Gastroesophageal sphincter (tissue), 4 donors: ENCODE measurements at regions not wholly inside any gene's neighbourhood (a gene's known extent, or its start where the extent isn't known, plus 50 kb on each side); places are given as distances from the start of the nearest gene placed in this dataset.
"Not testable (repeated sequence)": the region's sequence is repeated elsewhere in the genome, so short reads cannot be mapped to it uniquely, and the experiment has no call there.

ENCODE experiments used
- ATAC-seq: fragments of 150-250 bp; one replicate; pipeline ENCODE4 v1.9.1; 2016; ENCODE audit warnings: mild to moderate bottlenecking, moderate library complexity
- H3K27ac ChIP-seq, 4 donors: fragments of 200-600 bp; sonication (generic) in 3 of 4; 1 replicate in 3 of 4; 2 replicates in 1 of 4; pipeline ENCODE4 v1.5.1; 2016 to 2019
- H3K27me3 ChIP-seq: fragments of 200-600 bp; sonication (generic); one replicate; pipeline ENCODE4 v1.5.1; 2019
- H3K36me3 ChIP-seq, 2 donors: fragments of 200-600 bp; sonication (generic); one replicate each; pipeline ENCODE4 v1.5.1; 2019; ENCODE audit warnings: control low read depth in 1 of 2
- H3K4me1 ChIP-seq, 3 donors: fragments of 200-600 bp; sonication (generic); 1 replicate in 2 of 3; 2 replicates in 1 of 3; pipeline ENCODE4 v1.5.1; 2016 to 2019; ENCODE audit warnings: control low read depth in 2 of 3
- H3K4me3 ChIP-seq, 2 donors: fragments of 200-600 bp; sonication (generic); one replicate each; pipeline ENCODE4 v1.5.1; 2019; ENCODE audit warnings: mild to moderate bottlenecking in 1 of 2, moderate library complexity in 1 of 2
- H3K9me3 ChIP-seq, 3 donors: fragments of 200-600 bp; sonication (generic); one replicate each; pipeline ENCODE4 v1.5.1; 2017 to 2019; ENCODE audit warnings: control low read depth in 2 of 3
- EP300 ChIP-seq: sonication (generic); formaldehyde crosslinking; IDR thresholded peaks from one replicate; pipeline ENCODE4 v1.6.1; 2017; ENCODE audit warnings: antibody characterized with exemption, mild to moderate bottlenecking
- POLR2A ChIP-seq, 2 donors: fragments of 450-650 bp; IDR thresholded peaks; one replicate each; pipeline ENCODE4 v1.6.1; 2017; ENCODE audit warnings: antibody characterized with exemption in 2 of 2, mild to moderate bottlenecking in 2 of 2, moderate library complexity in 1 of 2
- POLR2AphosphoS5 ChIP-seq: sonication (generic); formaldehyde crosslinking; IDR thresholded peaks from one replicate; pipeline ENCODE4 v1.6.1; 2017; ENCODE audit warnings: antibody characterized with exemption
- WGBS, 2 donors: methylation state at CpG; one replicate each; pipeline ENCODE4 v1.1.5; 2018; ENCODE audit warnings: low coverage in 1 of 2; 5-methylcytosine and 5-hydroxymethylcytosine counted together
- TF ChIP-seq, protein P1 (sequence below), 4 experiments: fragments of 200-600 bp in 2 of 4; fragments of 450-650 bp in 2 of 4; sonication (generic) in 1 of 4; IDR thresholded peaks; one replicate each; pipeline ENCODE4 v1.5.1; 2017 to 2019; ENCODE audit warnings: antibody characterized with exemption in 4 of 4, mild to moderate bottlenecking in 2 of 4, moderate library complexity in 2 of 4

DNA sequence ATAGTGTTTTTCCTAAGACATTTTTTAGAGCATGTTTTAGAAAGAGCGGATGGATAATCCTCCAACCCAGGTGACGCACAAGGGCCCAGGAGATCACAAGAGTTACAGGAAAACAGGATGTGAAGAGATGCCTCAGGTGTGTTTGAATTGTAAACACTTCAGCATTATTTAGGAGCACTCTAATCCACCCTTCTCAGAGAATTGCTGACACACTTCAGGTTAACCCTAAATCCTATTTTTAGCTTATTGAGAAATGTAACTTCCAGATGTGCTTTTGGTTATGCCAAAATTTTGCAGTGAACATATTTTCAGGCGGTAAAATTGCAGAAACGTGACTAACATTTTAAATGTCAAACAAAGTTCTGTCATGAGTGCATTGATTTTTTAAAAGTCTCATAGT, 755.4 kb upstream of the CTNND2 start:
- no peak overlapping the region for H3K4me3 ChIP-seq
- H3K27ac ChIP-seq = no peak overlapping the region
- ATAC-seq = no peak
- no peaks in the 10 kb centered on the region for H3K27me3 ChIP-seq
- H3K4me1 ChIP-seq = no peaks in the 10 kb centered on the region
- peaks cover 0 to 16% (median 0%) of the 10 kb centered on the region in 3 donors for H3K9me3 ChIP-seq
- WGBS, 2 donors = 78 to 79% methylated on average over 4 of the region's 4 CpGs
- TF ChIP-seq, protein P1, sequence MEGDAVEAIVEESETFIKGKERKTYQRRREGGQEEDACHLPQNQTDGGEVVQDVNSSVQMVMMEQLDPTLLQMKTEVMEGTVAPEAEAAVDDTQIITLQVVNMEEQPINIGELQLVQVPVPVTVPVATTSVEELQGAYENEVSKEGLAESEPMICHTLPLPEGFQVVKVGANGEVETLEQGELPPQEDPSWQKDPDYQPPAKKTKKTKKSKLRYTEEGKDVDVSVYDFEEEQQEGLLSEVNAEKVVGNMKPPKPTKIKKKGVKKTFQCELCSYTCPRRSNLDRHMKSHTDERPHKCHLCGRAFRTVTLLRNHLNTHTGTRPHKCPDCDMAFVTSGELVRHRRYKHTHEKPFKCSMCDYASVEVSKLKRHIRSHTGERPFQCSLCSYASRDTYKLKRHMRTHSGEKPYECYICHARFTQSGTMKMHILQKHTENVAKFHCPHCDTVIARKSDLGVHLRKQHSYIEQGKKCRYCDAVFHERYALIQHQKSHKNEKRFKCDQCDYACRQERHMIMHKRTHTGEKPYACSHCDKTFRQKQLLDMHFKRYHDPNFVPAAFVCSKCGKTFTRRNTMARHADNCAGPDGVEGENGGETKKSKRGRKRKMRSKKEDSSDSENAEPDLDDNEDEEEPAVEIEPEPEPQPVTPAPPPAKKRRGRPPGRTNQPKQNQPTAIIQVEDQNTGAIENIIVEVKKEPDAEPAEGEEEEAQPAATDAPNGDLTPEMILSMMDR (IDR thresholded peaks at IDR 0.05) = no peak
- TF ChIP-seq EP300 (no peak), POLR2A (IDR thresholded peaks at IDR 0.05) (no peak), POLR2AphosphoS5 (no peak)
- no peaks in the 10 kb centered on the region for H3K36me3 ChIP-seq

DNA sequence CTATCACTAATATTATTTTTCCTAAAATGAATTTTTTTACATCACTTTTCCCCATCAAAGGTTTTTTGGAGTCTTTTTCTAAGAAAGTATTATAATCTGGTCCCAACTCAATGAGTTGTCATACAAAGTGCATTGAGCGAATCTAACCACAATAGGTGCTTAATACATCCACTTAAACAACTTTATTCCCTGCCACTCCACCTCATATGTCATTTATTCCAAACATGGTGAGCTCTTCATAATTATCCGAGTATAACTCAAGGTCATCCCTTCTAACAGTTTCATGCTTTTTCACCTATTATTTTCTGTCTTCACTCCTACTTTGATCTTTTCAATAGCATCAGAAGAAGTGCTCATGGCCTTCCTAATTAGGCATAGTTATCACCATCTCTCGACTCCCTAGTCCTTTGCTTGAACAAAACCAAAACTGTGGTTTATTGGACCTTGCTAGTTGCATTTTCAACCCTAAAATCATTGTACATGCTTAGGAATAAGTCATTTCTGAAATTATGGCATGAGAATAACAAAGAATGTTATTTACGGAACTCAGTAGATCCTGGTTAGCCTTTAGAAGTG, 754.7 kb upstream of the CTNND2 start:
- Histone ChIP-seq H3K9me3 (peaks cover 0 to 16% (median 0%) of the 10 kb centered on the region in 3 donors), H3K27me3 (no peaks in the 10 kb centered on the region), H3K36me3 (no peaks in the 10 kb centered on the region), H3K4me1 (no peaks in the 10 kb centered on the region), H3K27ac (no peak overlapping the region), H3K4me3 (no peak overlapping the region)
- 71 to 90% methylated on average over 1 to 4 of the region's 4 CpGs for WGBS, 2 donors
- ATAC-seq = no peak
- TF ChIP-seq EP300 (no peak), POLR2A (IDR thresholded peaks at IDR 0.05) (no peak), POLR2AphosphoS5 (no peak)
- TF ChIP-seq, protein P1 (IDR thresholded peaks at IDR 0.05) = no peak

DNA sequence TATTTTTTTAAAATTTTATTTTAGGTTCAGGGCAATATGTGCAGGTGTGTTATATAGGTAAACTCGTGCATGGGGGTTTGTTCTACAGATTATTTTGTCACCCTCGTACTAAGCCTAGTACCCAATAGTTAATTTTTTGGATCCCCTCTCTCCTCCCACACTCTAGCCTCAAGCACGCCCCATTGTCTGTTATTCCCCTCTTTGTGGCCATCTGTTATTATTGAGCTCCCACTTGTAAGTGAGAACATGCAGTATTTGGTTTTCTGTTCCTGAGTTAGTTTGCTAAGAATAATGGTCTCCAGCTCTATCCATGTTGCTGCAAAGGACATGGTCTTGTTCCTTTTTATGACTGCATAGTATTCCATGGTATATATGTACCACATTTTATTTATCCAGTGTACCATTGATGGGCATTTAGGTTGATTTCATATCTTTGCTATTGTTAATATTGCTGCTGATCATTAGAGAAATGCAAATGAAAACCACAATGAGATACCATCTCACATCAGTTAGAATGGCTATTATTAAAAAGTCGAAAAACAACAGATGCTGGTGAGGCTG, 753.7 kb upstream of the CTNND2 start:
- H3K4me3 ChIP-seq, H3K36me3 ChIP-seq, ATAC-seq, H3K27ac ChIP-seq, H3K27me3 ChIP-seq, H3K4me1 ChIP-seq: not testable (repeated sequence)
- H3K9me3 ChIP-seq = peaks cover 0 to 16% (median 0%) of the 10 kb centered on the region in 3 donors
- WGBS, 2 donors = 65 to 71% methylated on average over 3 to 4 of the region's 4 CpGs

DNA sequence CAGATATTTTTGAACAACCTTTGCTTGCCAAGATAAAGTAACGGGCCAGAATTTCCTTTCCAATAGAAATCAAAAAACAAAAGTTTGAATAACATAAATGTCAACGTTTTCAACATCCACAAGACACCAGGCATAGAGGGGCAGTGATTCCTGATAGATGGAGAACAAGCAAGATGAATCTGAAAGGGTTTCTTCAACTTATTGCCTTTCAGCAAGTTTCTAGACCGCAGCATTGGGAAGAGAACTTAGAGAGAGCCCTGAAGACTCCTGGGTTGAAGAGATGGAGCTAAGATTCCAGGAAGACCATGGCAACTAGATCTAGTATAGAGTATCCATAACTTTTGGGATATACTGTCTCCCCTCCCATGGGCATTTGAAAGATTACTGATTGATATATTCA, 751.4 kb upstream of the CTNND2 start:
- H3K27me3 ChIP-seq = no peaks in the 10 kb centered on the region
- H3K27ac ChIP-seq = no peak overlapping the region
- 65 to 74% methylated on average over 3 of the region's 3 CpGs for WGBS, 2 donors
- no peak for ATAC-seq
- H3K9me3 ChIP-seq = peaks cover 0 to 9% (median 0%) of the 10 kb centered on the region in 3 donors
- TF ChIP-seq EP300 = no peak
- H3K4me1 ChIP-seq = no peaks in the 10 kb centered on the region
- H3K36me3 ChIP-seq = no peaks in the 10 kb centered on the region
- no peak overlapping the region for H3K4me3 ChIP-seq

DNA sequence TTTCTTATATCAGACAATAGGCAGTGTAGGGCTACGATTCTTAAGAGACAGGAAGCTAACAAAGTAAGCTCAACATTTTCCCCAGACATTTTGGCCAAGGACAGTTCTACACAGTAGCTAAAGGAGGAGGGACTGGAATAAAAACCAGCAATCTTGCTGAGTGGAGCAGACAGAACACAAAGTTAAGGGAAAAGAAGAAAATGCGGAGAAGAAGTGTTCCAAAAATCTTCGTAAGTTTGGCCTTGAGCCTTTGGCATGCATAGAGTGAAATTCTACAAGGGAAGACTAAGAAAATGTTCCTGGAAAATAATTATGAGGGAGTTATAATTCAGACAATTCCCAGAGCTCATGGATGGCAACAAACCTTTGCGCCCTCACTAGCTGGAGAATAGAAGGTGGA, 748.0 kb upstream of the CTNND2 start:
- H3K36me3 ChIP-seq = no peaks in the 10 kb centered on the region
- no peaks in the 10 kb centered on the region for H3K9me3 ChIP-seq
- WGBS, 2 donors = 57 to 80% methylated on average over 4 of the region's 4 CpGs
- no peaks in the 10 kb centered on the region for H3K4me1 ChIP-seq
- no peak overlapping the region for H3K4me3 ChIP-seq
- TF ChIP-seq POLR2A (IDR thresholded peaks at IDR 0.05) = no peak
- TF ChIP-seq EP300 = no peak
- no peak for TF ChIP-seq POLR2AphosphoS5
- H3K27me3 ChIP-seq = no peaks in the 10 kb centered on the region
- ATAC-seq = no peak
- no peak overlapping the region for H3K27ac ChIP-seq

DNA sequence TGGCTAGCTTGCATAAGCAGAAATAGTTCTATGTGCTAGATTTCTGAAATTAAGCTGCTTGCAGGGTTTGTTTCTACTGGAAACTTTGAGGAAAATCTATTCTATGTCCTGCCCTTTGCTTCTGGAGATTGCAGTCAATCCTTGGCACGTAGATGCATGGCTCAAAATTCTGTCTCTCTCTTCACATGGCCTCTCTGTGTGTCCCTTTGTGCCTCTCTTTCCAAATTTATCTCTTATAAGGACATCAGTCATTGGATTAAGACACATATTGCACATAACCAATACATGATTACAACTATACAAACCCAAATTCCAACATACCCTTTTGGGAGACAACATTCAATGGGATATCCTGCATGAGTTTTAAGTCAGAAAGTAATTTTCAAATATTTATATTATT, 744.3 kb upstream of the CTNND2 start:
- H3K4me3 ChIP-seq = no peak overlapping the region
- H3K9me3 ChIP-seq = no peaks in the 10 kb centered on the region
- no peaks in the 10 kb centered on the region for H3K36me3 ChIP-seq
- TF ChIP-seq EP300 = no peak
- no peak for TF ChIP-seq POLR2A (IDR thresholded peaks at IDR 0.05)
- TF ChIP-seq, protein P1 (IDR thresholded peaks at IDR 0.05) = no peak
- TF ChIP-seq POLR2AphosphoS5 = no peak
- no peaks in the 10 kb centered on the region for H3K4me1 ChIP-seq
- no peaks in the 10 kb centered on the region for H3K27me3 ChIP-seq
- 75 to 80% methylated on average over 1 of the region's 1 CpG for WGBS, 2 donors
- H3K27ac ChIP-seq = no peak overlapping the region
- no peak for ATAC-seq
